HG03066 (cell line): ENCODE measurements at regions not wholly inside any gene's neighbourhood (a gene's known extent, or its start where the extent isn't known, plus 50 kb on each side); places are given as distances from the start of the nearest gene placed in this dataset.
"Not testable (repeated sequence)": the region's sequence is repeated elsewhere in the genome, so short reads cannot be mapped to it uniquely, and the experiment has no call there.

Experiments used
- ATAC-seq: cut with Tn5 transposase; IDR thresholded peaks from one replicate; pipeline ENCODE4 v1.9.1; 2021; ENCODE audit warnings: low read depth; ENCODE audit not compliant: unreplicated experiment

- ATAC-seq = not testable (repeated sequence)
These were observed 51.5 kb downstream of the VPREB1 start for GRCh38 chr22:22296047-22296446.

- ATAC-seq = not testable (repeated sequence)
These were observed 52.7 kb downstream of the VPREB1 start for GRCh38 chr22:22297159-22297793.

GRCh38 chr22:22297794-22298653 is 53.4 kb downstream of the VPREB1 start:
- not testable (repeated sequence) for ATAC-seq

- not testable (repeated sequence) for ATAC-seq
These were observed 54.0 kb downstream of the VPREB1 start for GRCh38 chr22:22298654-22299009.

- ATAC-seq = not testable (repeated sequence)
These were observed 55.9 kb downstream of the VPREB1 start for GRCh38 chr22:22300511-22300910.

GRCh38 chr22:22300946-22301345 is 56.4 kb downstream of the VPREB1 start:
- not testable (repeated sequence) for ATAC-seq

GRCh38 chr22:22316589-22316988 is 72.0 kb downstream of the VPREB1 start:
- no peak for ATAC-seq

GRCh38 chr22:22318723-22319465 is 74.3 kb downstream of the VPREB1 start:
- no peak for ATAC-seq

- peak; percentile 66 for ATAC-seq
These were observed 77.4 kb downstream of the VPREB1 start for GRCh38 chr22:22321743-22322611.

- no peak for ATAC-seq
These were observed 78.2 kb downstream of the VPREB1 start for GRCh38 chr22:22322792-22323191.

GRCh38 chr22:22327723-22328122 is 83.1 kb downstream of the VPREB1 start:
- no peak for ATAC-seq

- no peak for ATAC-seq
These were observed 85.2 kb downstream of the VPREB1 start for GRCh38 chr22:22329792-22330191.

- not testable (repeated sequence) for ATAC-seq
These were observed 91.1 kb downstream of the VPREB1 start for GRCh38 chr22:22335640-22336039.

GRCh38 chr22:22336333-22336732 is 91.7 kb downstream of the VPREB1 start:
- not testable (repeated sequence) for ATAC-seq

- ATAC-seq = not testable (repeated sequence)
These were observed 94.2 kb downstream of the VPREB1 start for GRCh38 chr22:22338778-22339177.

GRCh38 chr22:22341736-22342135 is 97.2 kb downstream of the VPREB1 start:
- no peak for ATAC-seq

GRCh38 chr22:22342697-22343580 is 98.4 kb downstream of the VPREB1 start:
- ATAC-seq = no peak

GRCh38 chr22:22343581-22344296 is 99.2 kb downstream of the VPREB1 start:
- ATAC-seq = no peak

- ATAC-seq = no peak
These were observed 99.8 kb downstream of the VPREB1 start for GRCh38 chr22:22344430-22344829.
